Astrocyte of the cerebellum (primary cell): ENCODE measurements at regions not wholly inside any gene's neighbourhood (a gene's known extent, or its start where the extent isn't known, plus 50 kb on each side); places are given as distances from the start of the nearest gene placed in this dataset.

Experiments used
- DNase-seq: peaks from one replicate; pipeline ENCODE4 v3.0.0-alpha.2; 2011; ENCODE audit warnings: low read depth
- H3K4me3 ChIP-seq: 2 replicates; pipeline ENCODE4 v1.5.1; 2011; ENCODE audit warnings: mild to moderate bottlenecking, low read depth, low read length, moderate library complexity
- CTCF ChIP-seq: IDR thresholded peaks from 2 replicates; pipeline ENCODE4 v1.5.1; 2012; ENCODE audit warnings: low read length, low read depth, moderate library complexity, mild to moderate bottlenecking; ENCODE audit errors: missing control alignments
- in situ Hi-C: cut with HindIII; loops from 2 replicates; pipeline ENCODE4 v1.10.0; 2017; ENCODE audit warnings: low sequenced_read_pairs

GRCh38 chr15:95887666-95888390, 442.7 kb upstream of the NR2F2 start:
- no peak overlapping the region for H3K4me3 ChIP-seq
- no peak for TF ChIP-seq CTCF
- no peak for DNase-seq
- in situ Hi-C loops, result no loop called here

- no peak for TF ChIP-seq CTCF
- H3K4me3 ChIP-seq, result no peak overlapping the region
- DNase-seq, result no peak
- in situ Hi-C loops, result no loop called here
These were observed 441.7 kb upstream of the NR2F2 start for GRCh38 chr15:95888762-95889161.

DNA sequence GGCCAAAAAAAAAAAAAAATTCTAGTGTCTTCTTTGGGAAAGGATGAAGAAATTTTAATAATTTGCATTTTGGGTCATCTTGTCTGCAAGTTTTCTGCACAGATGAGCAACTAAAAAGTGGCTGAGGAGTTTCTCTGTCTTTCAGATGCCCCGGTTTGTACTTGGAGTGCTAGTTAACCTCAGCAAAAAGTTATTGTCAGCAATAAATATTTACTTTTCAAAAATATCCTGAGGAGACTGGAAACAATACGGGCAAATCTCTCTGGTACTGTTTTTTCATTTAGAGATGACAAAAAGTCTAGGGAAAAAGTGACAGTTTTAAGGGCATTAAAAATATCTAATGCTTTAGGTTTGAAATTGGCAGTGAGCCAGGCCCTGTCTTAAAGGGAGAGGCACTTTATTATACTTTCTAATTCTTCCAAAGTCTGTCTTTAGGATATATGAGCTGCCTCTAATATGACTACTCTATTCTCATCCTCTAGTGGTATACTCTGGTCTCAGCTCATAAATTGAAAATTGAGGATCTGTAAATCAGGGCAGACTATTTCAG, 436.0 kb upstream of the NR2F2 start:
- no peak overlapping the region for H3K4me3 ChIP-seq
- DNase-seq, result no peak
- no peak for TF ChIP-seq CTCF
- in situ Hi-C loops, result no loop called here

DNA sequence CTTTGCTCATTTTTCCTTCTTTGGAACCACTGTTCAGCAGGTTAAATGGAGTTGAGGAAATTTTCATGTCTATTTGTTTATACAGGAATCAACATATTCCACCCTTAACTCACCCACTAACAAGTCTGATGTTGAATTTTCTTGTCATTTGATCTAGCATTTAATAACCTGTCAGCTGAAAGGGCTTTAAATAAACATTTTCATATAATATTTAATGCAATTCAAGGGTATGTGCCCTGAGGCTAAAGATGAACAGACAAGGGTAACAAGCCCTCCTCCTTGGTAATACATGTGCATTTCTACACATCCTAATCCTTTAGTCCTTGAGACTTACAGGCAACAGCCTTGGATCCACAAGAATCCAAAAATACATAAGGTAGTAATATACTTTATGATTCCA, 435.0 kb upstream of the NR2F2 start:
- no peak for TF ChIP-seq CTCF
- DNase-seq, result no peak
- in situ Hi-C loops, result no loop called here
- H3K4me3 ChIP-seq, result no peak overlapping the region

DNA sequence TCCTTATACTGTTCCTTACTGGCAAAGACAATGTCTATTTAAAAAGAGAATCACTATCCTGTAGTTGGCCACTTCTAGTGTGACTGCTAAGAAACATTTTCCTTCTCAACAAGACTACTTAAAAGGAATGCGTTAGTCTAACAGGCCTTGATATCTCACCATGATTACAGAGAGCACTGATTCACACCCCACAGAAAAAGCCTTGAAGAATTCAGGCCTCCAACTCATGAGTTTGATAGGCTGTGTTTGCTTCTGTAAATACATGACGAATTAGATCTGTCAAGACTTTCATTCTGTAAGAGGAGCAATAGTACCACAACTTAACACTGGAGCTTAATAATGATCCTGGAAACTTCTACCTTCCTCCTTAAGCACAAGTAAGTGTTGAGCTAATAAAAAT, 432.8 kb upstream of the NR2F2 start:
- no peak overlapping the region for H3K4me3 ChIP-seq
- no peak for DNase-seq
- in situ Hi-C loops, result no loop called here
- no peak for TF ChIP-seq CTCF

- no peak for DNase-seq
- in situ Hi-C loops, result no loop called here
- H3K4me3 ChIP-seq, result no peak overlapping the region
- no peak for TF ChIP-seq CTCF
These were observed 431.7 kb upstream of the NR2F2 start for GRCh38 chr15:95898761-95899160.
